Stomach (tissue), 8 donors: ENCODE measurements at regions not wholly inside any gene's neighbourhood (a gene's known extent, or its start where the extent isn't known, plus 50 kb on each side); places are given as distances from the start of the nearest gene placed in this dataset.

Experiments used
- DNase-seq, 2 donors: peaks; one replicate each; pipeline versions ENCODE4 v3.0.0 to v3.0.0-alpha.2; 2013 to 2019
- H3K27ac ChIP-seq, 5 donors: fragments of 200-600 bp in 4 of 5; sonication (generic) in 4 of 5; one replicate each; pipeline ENCODE4 v1.5.1; 2013 to 2019; ENCODE audit warnings: mild to moderate bottlenecking in 1 of 5, moderate library complexity in 1 of 5
- H3K27me3 ChIP-seq, 3 donors: fragments of 200-600 bp; sonication (generic); one replicate each; pipeline ENCODE4 v1.5.1; 2017 to 2019; ENCODE audit warnings: mixed run types in 1 of 3
- H3K36me3 ChIP-seq, 4 donors: fragments of 200-600 bp; sonication (generic); 1 replicate in 3 of 4; 2 replicates in 1 of 4; pipeline ENCODE4 v1.5.1; 2016 to 2019
- H3K4me1 ChIP-seq, 4 donors: fragments of 200-600 bp; sonication (generic); one replicate each; pipeline ENCODE4 v1.5.1; 2016 to 2019
- H3K4me3 ChIP-seq, 4 donors: fragments of 200-600 bp; sonication (generic) in 3 of 4; one replicate each; pipeline ENCODE4 v1.5.1; 2016 to 2019; ENCODE audit warnings: mild to moderate bottlenecking in 1 of 4
- H3K9me3 ChIP-seq, 4 donors: fragments of 200-600 bp; sonication (generic); one replicate each; pipeline ENCODE4 v1.5.1; 2016 to 2019
- CTCF ChIP-seq, 7 experiments: fragments of 450-650 bp in 4 of 7; fragments of 200-600 bp in 3 of 7; sonication (generic) in 3 of 7; IDR thresholded peaks; one replicate each; pipeline ENCODE4 v1.5.1; 2016 to 2019; ENCODE audit warnings: antibody characterized with exemption in 7 of 7, control low read depth in 2 of 7, mild to moderate bottlenecking in 1 of 7
- EP300 ChIP-seq: sonication (generic); formaldehyde crosslinking; IDR thresholded peaks from one replicate; pipeline ENCODE4 v1.6.1; 2017; ENCODE audit warnings: antibody characterized with exemption
- POLR2A ChIP-seq, 4 donors: fragments of 450-650 bp; IDR thresholded peaks; one replicate each; pipeline ENCODE4 v1.6.1; 2016; ENCODE audit warnings: antibody characterized with exemption in 4 of 4, control low read depth in 2 of 4, mild to moderate bottlenecking in 1 of 4, moderate library complexity in 1 of 4
- POLR2AphosphoS5 ChIP-seq, 3 donors: sonication (generic); formaldehyde crosslinking; IDR thresholded peaks; one replicate each; pipeline ENCODE4 v1.6.1; 2016; ENCODE audit warnings: antibody characterized with exemption in 3 of 3
- WGBS, 5 donors: extraction: QIAGEN DNeasy Blood & Tissue Kit in 3 of 5; methylation state at CpG; one replicate each; pipeline versions ENCODE4 v1.1.5 to v1.1.7; 2013 to 2018; 5-methylcytosine and 5-hydroxymethylcytosine counted together
- intact Hi-C: fragments of 100-400 bp; cut with DNase I; formaldehyde crosslinking; loops from one replicate; pipeline ENCODE4 v1.15.1; 2023; ENCODE audit warnings: low total_unique reads
- donor health status: healthy with polysubstance abuse.
- donor health status: Bipolar disorder and iron deficiency.
- donor health status: healthy.

- WGBS, 5 donors = 61 to 86% (median 67%) methylated on average over 7 of the region's 7 CpGs
- peak in 1 of 2 donors; percentile 42 for DNase-seq
- Histone ChIP-seq H3K4me3 (no peak overlapping the region), H3K9me3 (no peaks in the 10 kb centered on the region), H3K27ac (no peak overlapping the region), H3K36me3 (no peaks in the 10 kb centered on the region), H3K4me1 (no peaks in the 10 kb centered on the region), H3K27me3 (no peaks in the 10 kb centered on the region)
- intact Hi-C loops = no loop called here
- TF ChIP-seq EP300 = no peak
- TF ChIP-seq POLR2A (IDR thresholded peaks at IDR 0.05) = no peak
- TF ChIP-seq CTCF (IDR thresholded peaks at IDR 0.05) = no peak
- TF ChIP-seq POLR2AphosphoS5 (IDR thresholded peaks at IDR 0.05) = no peak
Observed at GRCh38 chr13:33918199-33918932, 100.4 kb downstream of the RFC3 start.

GRCh38 chr13:33919120-33919519, 101.2 kb downstream of the RFC3 start:
- H3K27me3 ChIP-seq = no peaks in the 10 kb centered on the region
- H3K36me3 ChIP-seq = no peaks in the 10 kb centered on the region
- DNase-seq = no peak
- no peak overlapping the region for H3K4me3 ChIP-seq
- no peaks in the 10 kb centered on the region for H3K4me1 ChIP-seq
- no peak for TF ChIP-seq POLR2AphosphoS5 (IDR thresholded peaks at IDR 0.05)
- TF ChIP-seq POLR2A (IDR thresholded peaks at IDR 0.05) = no peak
- no peak for TF ChIP-seq EP300
- no peaks in the 10 kb centered on the region for H3K9me3 ChIP-seq
- WGBS, 5 donors = 93 to 98% (median 97%) methylated on average over 3 of the region's 3 CpGs
- H3K27ac ChIP-seq = no peak overlapping the region
- intact Hi-C loops = no loop called here

GRCh38 chr13:33925563-33925962, 107.6 kb downstream of the RFC3 start:
- H3K4me3 ChIP-seq = no peak overlapping the region
- H3K9me3 ChIP-seq = no peaks in the 10 kb centered on the region
- DNase-seq = no peak
- WGBS, 5 donors = 54 to 100% (median 96%) methylated on average over 1 of the region's 1 CpG
- intact Hi-C loops = no loop called here
- TF ChIP-seq POLR2A (IDR thresholded peaks at IDR 0.05) (no peak), CTCF (IDR thresholded peaks at IDR 0.05) (no peak), EP300 (no peak), POLR2AphosphoS5 (IDR thresholded peaks at IDR 0.05) (no peak)
- H3K27ac ChIP-seq = no peak overlapping the region
- no peaks in the 10 kb centered on the region for H3K36me3 ChIP-seq
- no peaks in the 10 kb centered on the region for H3K27me3 ChIP-seq
- no peaks in the 10 kb centered on the region for H3K4me1 ChIP-seq

- Histone ChIP-seq H3K36me3 (no peaks in the 10 kb centered on the region), H3K4me3 (no peak overlapping the region), H3K27ac (no peak overlapping the region), H3K9me3 (no peaks in the 10 kb centered on the region), H3K27me3 (no peaks in the 10 kb centered on the region), H3K4me1 (no peaks in the 10 kb centered on the region)
- intact Hi-C loops = no loop called here
- TF ChIP-seq POLR2AphosphoS5 (IDR thresholded peaks at IDR 0.05) = no peak
- no peak for TF ChIP-seq POLR2A (IDR thresholded peaks at IDR 0.05)
- no peak for TF ChIP-seq EP300
- no peak for TF ChIP-seq CTCF (IDR thresholded peaks at IDR 0.05)
- no peak for DNase-seq
- WGBS, 5 donors = 50 to 87% (median 69%) methylated on average over 1 of the region's 1 CpG
Observed at GRCh38 chr13:33927315-33927714, 109.4 kb downstream of the RFC3 start.
